Renal cortex interstitium (tissue), 11 donors: ENCODE measurements at regions not wholly inside any gene's neighbourhood (a gene's known extent, or its start where the extent isn't known, plus 50 kb on each side); places are given as distances from the start of the nearest gene placed in this dataset.

Source experiments
- DNase-seq, 11 donors: peaks; one replicate each; pipeline ENCODE4 v3.0.0-alpha.2; 2013; ENCODE audit warnings: low read depth in 9 of 11, low spot score in 4 of 11; ENCODE audit errors: extremely low read depth in 1 of 11

- no peak for DNase-seq
Measured at GRCh38 chr5:74237571-74238145, 402.9 kb downstream of the ENC1 start.

- no peak for DNase-seq
Measured at GRCh38 chr5:74235552-74235951, 405.0 kb downstream of the ENC1 start.

GRCh38 chr5:74233571-74233970 lies 407.0 kb downstream of the ENC1 start:
- no peak for DNase-seq

GRCh38 chr5:74233091-74233490 lies 407.4 kb downstream of the ENC1 start:
- DNase-seq: no peak

- DNase-seq: no peak
Measured at GRCh38 chr5:74232276-74232675, 408.3 kb downstream of the ENC1 start.

GRCh38 chr5:74231697-74232096 lies 408.8 kb downstream of the ENC1 start:
- no peak for DNase-seq

GRCh38 chr5:74226716-74227485 lies 413.6 kb downstream of the ENC1 start:
- DNase-seq: no peak

- DNase-seq: no peak
Measured at GRCh38 chr5:74225587-74225986, 414.9 kb downstream of the ENC1 start.

- no peak for DNase-seq
Measured at GRCh38 chr5:74224331-74224730, 416.2 kb downstream of the ENC1 start.

- no peak for DNase-seq
Measured at GRCh38 chr5:74222806-74223205, 417.7 kb downstream of the ENC1 start.

- no peak for DNase-seq
Measured at GRCh38 chr5:74221413-74221812, 419.1 kb downstream of the ENC1 start.

- DNase-seq: no peak
Measured at GRCh38 chr5:74216012-74216411, 424.5 kb downstream of the ENC1 start.

GRCh38 chr5:74212336-74212735 lies 428.2 kb downstream of the ENC1 start:
- DNase-seq: no peak

- DNase-seq: no peak
Measured at GRCh38 chr5:74209571-74209970, 431.0 kb downstream of the ENC1 start.

GRCh38 chr5:74206579-74207550 lies 433.7 kb downstream of the ENC1 start:
- peak in 8 of 11 donors; percentile 15 to 44 (median 36) for DNase-seq

- no peak for DNase-seq
Measured at GRCh38 chr5:74205767-74206578, 434.6 kb downstream of the ENC1 start.

GRCh38 chr5:74201334-74202081 lies 439.0 kb downstream of the ENC1 start:
- no peak for DNase-seq

GRCh38 chr5:74200560-74200959 lies 440.0 kb downstream of the ENC1 start:
- no peak for DNase-seq
